PC-9 (cell line): ENCODE measurements at regions not wholly inside any gene's neighbourhood (a gene's known extent, or its start where the extent isn't known, plus 50 kb on each side); places are given as distances from the start of the nearest gene placed in this dataset.

Experiments used
- BruUV-seq: library from RNA; stranded (reverse); fragments of 400-500 nt; replicated peaks from 2 replicates; lab custom pipeline; 2021; lab: Mats Ljungman, UMichigan
- CTCF ChIA-PET: fragments of 300-600 bp; sonication (Branson Sonifier 250); formaldehyde crosslinking; loops from one replicate; lab custom pipeline; 2022; ENCODE audit warnings: antibody characterized with exemption; lab: Charles Lee
- POLR2A ChIA-PET: fragments of 300-600 bp; sonication (Branson Sonifier 250); formaldehyde crosslinking; loops from one replicate; lab custom pipeline; 2022; ENCODE audit warnings: antibody characterized with exemption; ENCODE audit not compliant: unreplicated experiment; lab: Charles Lee
- DNase-seq, 2 experiments: peaks; one replicate each; pipeline versions ENCODE4 v3.0.0 to v3.0.0-alpha.2; 2015 to 2022; ENCODE audit warnings: mixed read lengths in 1 of 2
- H2AFZ ChIP-seq: fragments of 200-600 bp; sonication (generic); 2 replicates; pipeline ENCODE4 v1.8.1; 2017; ENCODE audit warnings: antibody characterized with exemption
- H3F3A ChIP-seq: fragments of 200-600 bp; sonication (generic); 2 replicates; pipeline ENCODE4 v1.8.1; 2017; ENCODE audit warnings: antibody characterized with exemption, mild to moderate bottlenecking, low read depth; ENCODE audit not compliant: insufficient read depth
- H3K27ac ChIP-seq: fragments of 200-600 bp; sonication (generic); 2 replicates; pipeline ENCODE4 v1.6.1; 2016; ENCODE audit warnings: mixed run types
- H3K27me3 ChIP-seq: fragments of 200-600 bp; sonication (generic); 2 replicates; pipeline ENCODE4 v1.6.1; 2016; ENCODE audit warnings: low read depth, mixed run types; ENCODE audit not compliant: insufficient read depth
- H3K36me3 ChIP-seq: fragments of 200-600 bp; sonication (generic); 2 replicates; pipeline ENCODE4 v1.6.1; 2016; ENCODE audit warnings: low read depth, mixed run types
- H3K4me1 ChIP-seq: fragments of 200-600 bp; sonication (generic); replicated peaks from 2 replicates; pipeline ENCODE4 v1.6.1; 2016; ENCODE audit warnings: mixed run types; ENCODE audit not compliant: insufficient read depth
- H3K4me2 ChIP-seq: fragments of 200-600 bp; sonication (generic); 2 replicates; pipeline ENCODE4 v1.6.1; 2017; ENCODE audit warnings: mixed run types
- H3K4me3 ChIP-seq: fragments of 200-600 bp; sonication (generic); 2 replicates; pipeline ENCODE4 v1.6.1; 2016; ENCODE audit warnings: mixed run types
- H3K79me2 ChIP-seq: fragments of 200-600 bp; sonication (generic); 2 replicates; pipeline ENCODE4 v1.6.1; 2017; ENCODE audit warnings: low read depth, mixed run types
- H3K9me2 ChIP-seq: fragments of 200-600 bp; sonication (generic); 2 replicates; pipeline ENCODE4 v1.8.1; 2017; ENCODE audit warnings: mild to moderate bottlenecking; ENCODE audit not compliant: insufficient read depth
- H3K9me3 ChIP-seq: fragments of 200-600 bp; sonication (generic); 2 replicates; pipeline ENCODE4 v1.8.1; 2016; ENCODE audit warnings: low read depth; ENCODE audit not compliant: insufficient read depth
- H4K20me1 ChIP-seq: fragments of 200-600 bp; sonication (generic); 2 replicates; pipeline ENCODE4 v1.8.1; 2017; ENCODE audit not compliant: insufficient read depth
- CTCF ChIP-seq: fragments of 200-600 bp; sonication (generic); conservative IDR thresholded peaks from 2 replicates; pipeline ENCODE4 v1.6.1; 2017; ENCODE audit warnings: mixed run types, antibody characterized with exemption, mild to moderate bottlenecking, moderate library complexity
- EZH2 ChIP-seq: fragments of 200-600 bp; sonication (generic); IDR thresholded peaks from 2 replicates; pipeline ENCODE4 v1.8.0; 2017; ENCODE audit warnings: antibody characterized with exemption, low read depth
- intact Hi-C: fragments of 100-400 bp; cut with micrococcal nuclease; formaldehyde crosslinking; loops from one replicate; pipeline ENCODE4 v1.10.0; 2022; ENCODE audit not compliant: unreplicated experiment

GRCh38 chr1:65486613-65487012 lies 66.1 kb downstream of the LEPR start:
- TF ChIP-seq EZH2 (no peak), CTCF (no peak)
- CTCF ChIA-PET: no interaction called here
- no peak for DNase-seq
- Histone ChIP-seq H3K27ac (no peak overlapping the region), H3K79me2 (no peaks in the 10 kb centered on the region), H3K27me3 (no peaks in the 10 kb centered on the region), H4K20me1 (no peaks in the 10 kb centered on the region), H3K4me1 (no peaks in the 10 kb centered on the region), H3K4me3 (no peak overlapping the region), H3K9me2 (no peaks in the 10 kb centered on the region), H3K9me3 (no peaks in the 10 kb centered on the region), H2AFZ (no peak overlapping the region), H3K36me3 (no peaks in the 10 kb centered on the region), H3F3A (no peaks in the 10 kb centered on the region), H3K4me2 (no peak overlapping the region)
- no TSS peak for BruUV-seq
- intact Hi-C loops: no loop called here
- POLR2A ChIA-PET: no interaction called here

- TF ChIP-seq CTCF (no peak), EZH2 (no peak)
- no TSS peak for BruUV-seq
- Histone ChIP-seq H3K36me3 (no peaks in the 10 kb centered on the region), H3K4me3 (no peak overlapping the region), H4K20me1 (no peaks in the 10 kb centered on the region), H3F3A (no peaks in the 10 kb centered on the region), H3K79me2 (no peaks in the 10 kb centered on the region), H3K27ac (no peak overlapping the region), H2AFZ (no peak overlapping the region), H3K4me2 (no peak overlapping the region), H3K9me2 (no peaks in the 10 kb centered on the region), H3K27me3 (no peaks in the 10 kb centered on the region), H3K4me1 (no peaks in the 10 kb centered on the region), H3K9me3 (no peaks in the 10 kb centered on the region)
- DNase-seq: no peak
- ChIA-PET POLR2A (no interaction called here), CTCF (no interaction called here)
- intact Hi-C loops: no loop called here
These were observed 69.0 kb downstream of the LEPR start for GRCh38 chr1:65489481-65489880.

- H2AFZ ChIP-seq: no peak overlapping the region
- H3K27me3 ChIP-seq: no peaks in the 10 kb centered on the region
- H3K4me1 ChIP-seq: no peaks in the 10 kb centered on the region
- no peaks in the 10 kb centered on the region for H3K9me3 ChIP-seq
- no peak for DNase-seq
- BruUV-seq: no TSS peak
- H3K4me2 ChIP-seq: no peak overlapping the region
- H4K20me1 ChIP-seq: no peaks in the 10 kb centered on the region
- TF ChIP-seq EZH2 (no peak), CTCF (no peak)
- no peaks in the 10 kb centered on the region for H3K36me3 ChIP-seq
- CTCF ChIA-PET: no interaction called here
- POLR2A ChIA-PET: no interaction called here
- H3K4me3 ChIP-seq: no peak overlapping the region
- no peaks in the 10 kb centered on the region for H3K9me2 ChIP-seq
- no peaks in the 10 kb centered on the region for H3K79me2 ChIP-seq
- H3F3A ChIP-seq: no peaks in the 10 kb centered on the region
- H3K27ac ChIP-seq: no peak overlapping the region
- intact Hi-C loops: no loop called here
These were observed 70.0 kb downstream of the LEPR start for GRCh38 chr1:65490231-65491009.
